H1 (cell line): ENCODE measurements at regions not wholly inside any gene's neighbourhood (a gene's known extent, or its start where the extent isn't known, plus 50 kb on each side); places are given as distances from the start of the nearest gene placed in this dataset.

Source experiments
- EZH2 ChIP-seq: fragments of 200-600 bp; sonication (generic); IDR thresholded peaks from 2 replicates; pipeline ENCODE4 v1.7.1; 2012; ENCODE audit warnings: low read depth, mild to moderate bottlenecking, moderate library complexity, low read length, inconsistent platforms; ENCODE audit not compliant: severe bottlenecking
- JUND ChIP-seq: IDR thresholded peaks from 2 replicates; pipeline ENCODE4 v1.6.1; 2011; ENCODE audit warnings: mild to moderate bottlenecking, improper control_type of control experiment, low read length
- KDM1A ChIP-seq: fragments of 200-600, 300-600 bp; sonication (generic); IDR thresholded peaks from 2 replicates; pipeline ENCODE4 v1.7.1; 2016; ENCODE audit warnings: mild to moderate bottlenecking, low read length, borderline replicate concordance
- TAF1 ChIP-seq: IDR thresholded peaks from 2 replicates; pipeline ENCODE4 v1.6.1; 2011; ENCODE audit warnings: mild to moderate bottlenecking, low read depth, low read length
- YY1 ChIP-seq: IDR thresholded peaks from 2 replicates; pipeline ENCODE4 v1.6.1; 2011; ENCODE audit warnings: low read depth, mild to moderate bottlenecking, low read length
- ZNF274 ChIP-seq: IDR thresholded peaks from 2 replicates; pipeline ENCODE4 v1.7.0; 2012; ENCODE audit warnings: low read length, borderline replicate concordance; ENCODE audit errors: extremely low read depth
- TF ChIP-seq, protein P1 (sequence below), 3 experiments: IDR thresholded peaks; 1 replicate in 2 of 3; 2 replicates in 1 of 3; pipeline versions ENCODE4 v1.5.1 to v1.6.1; 2011; ENCODE audit warnings: low read length in 3 of 3, mild to moderate bottlenecking in 3 of 3, inconsistent platforms in 2 of 3, low read depth in 1 of 3, moderate library complexity in 1 of 3; ENCODE audit not compliant: insufficient read depth in 1 of 3; ENCODE audit errors: control extremely low read depth in 1 of 3

DNA sequence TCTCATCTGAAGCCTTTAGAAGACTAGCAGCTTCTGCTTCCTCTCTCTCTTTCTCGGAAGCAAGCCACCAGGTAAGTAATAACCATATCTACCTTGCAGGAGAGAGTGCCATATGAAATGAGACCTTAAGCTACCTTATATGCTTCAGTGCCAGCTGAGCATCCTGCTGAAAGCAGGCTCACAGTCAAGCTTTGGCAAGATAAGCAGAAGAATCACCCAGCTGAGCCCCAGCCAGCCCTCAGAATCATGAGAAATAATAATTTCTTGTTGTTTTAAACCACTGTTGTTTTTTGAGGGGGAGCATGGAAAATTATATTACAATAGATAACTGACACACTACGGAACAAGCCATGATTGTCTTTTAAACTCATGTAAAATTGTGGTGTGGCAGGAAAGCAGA is 514.4 kb downstream of the MBD2 start:
- TF ChIP-seq, protein P1, sequence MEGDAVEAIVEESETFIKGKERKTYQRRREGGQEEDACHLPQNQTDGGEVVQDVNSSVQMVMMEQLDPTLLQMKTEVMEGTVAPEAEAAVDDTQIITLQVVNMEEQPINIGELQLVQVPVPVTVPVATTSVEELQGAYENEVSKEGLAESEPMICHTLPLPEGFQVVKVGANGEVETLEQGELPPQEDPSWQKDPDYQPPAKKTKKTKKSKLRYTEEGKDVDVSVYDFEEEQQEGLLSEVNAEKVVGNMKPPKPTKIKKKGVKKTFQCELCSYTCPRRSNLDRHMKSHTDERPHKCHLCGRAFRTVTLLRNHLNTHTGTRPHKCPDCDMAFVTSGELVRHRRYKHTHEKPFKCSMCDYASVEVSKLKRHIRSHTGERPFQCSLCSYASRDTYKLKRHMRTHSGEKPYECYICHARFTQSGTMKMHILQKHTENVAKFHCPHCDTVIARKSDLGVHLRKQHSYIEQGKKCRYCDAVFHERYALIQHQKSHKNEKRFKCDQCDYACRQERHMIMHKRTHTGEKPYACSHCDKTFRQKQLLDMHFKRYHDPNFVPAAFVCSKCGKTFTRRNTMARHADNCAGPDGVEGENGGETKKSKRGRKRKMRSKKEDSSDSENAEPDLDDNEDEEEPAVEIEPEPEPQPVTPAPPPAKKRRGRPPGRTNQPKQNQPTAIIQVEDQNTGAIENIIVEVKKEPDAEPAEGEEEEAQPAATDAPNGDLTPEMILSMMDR (IDR thresholded peaks at IDR 0.05; ENCODE audit: control extremely low read depth in 1 of 3, insufficient read depth in 1 of 3, low read depth in 1 of 3, low read length in 3 of 3) = no peak
- no peak for TF ChIP-seq KDM1A
- TF ChIP-seq ZNF274 = no peak
- TF ChIP-seq JUND = no peak
- TF ChIP-seq TAF1 = no peak
- TF ChIP-seq YY1 = no peak
- no peak for TF ChIP-seq EZH2
